HCT116 (cell line): ENCODE measurements at regions not wholly inside any gene's neighbourhood (a gene's known extent, or its start where the extent isn't known, plus 50 kb on each side); places are given as distances from the start of the nearest gene placed in this dataset.

Experiments
- ATAC-seq: fragments of 200-7000 bp; cut with Tn5 transposase; 2 replicates; pipeline ENCODE4 v1.9.1; 2020; ENCODE audit warnings: mild to moderate bottlenecking, moderate library complexity
- BruUV-seq: library from RNA; stranded (reverse); fragments of 400-500 nt; replicated peaks from 2 replicates; lab custom pipeline; 2021; lab: Mats Ljungman, UMichigan
- CTCF ChIA-PET: fragments of 300-600 bp; sonication (Branson Sonifier 250); formaldehyde crosslinking; loops from one replicate; lab custom pipeline; 2021; ENCODE audit warnings: antibody characterized with exemption; lab: Charles Lee
- POLR2A ChIA-PET: fragments of 300-600, 350-600 bp; sonication (Branson Sonifier 250); formaldehyde crosslinking; loops from one replicate; lab custom pipeline; 2021; ENCODE audit warnings: antibody characterized with exemption; lab: Charles Lee
- RAD21 ChIA-PET, 2 experiments: fragments of 300-600 bp; sonication (Branson Sonifier 250); formaldehyde crosslinking; loops; one replicate each; lab custom pipeline; 2023; ENCODE audit warnings: low total read pairs in 2 of 2; ENCODE audit not compliant: uncharacterized antibody in 2 of 2, unreplicated experiment in 2 of 2, low non-redundant PET in 1 of 2; lab: Charles Lee
- DNase-seq: peaks from one replicate; pipeline ENCODE4 v3.0.0-alpha.2; 2010; ENCODE audit warnings: low read depth, low spot score
- H2AFZ ChIP-seq: fragments of 200-600 bp; shearing (Covaris generic), sonication (generic); 2 replicates; pipeline ENCODE4 v1.6.1; 2017; ENCODE audit warnings: low read depth, mixed run types, mixed read lengths, antibody characterized with exemption, low read length; ENCODE audit not compliant: poor library complexity, severe bottlenecking
- H3K27ac ChIP-seq: 2 replicates; pipeline ENCODE4 v1.5.1; 2012; ENCODE audit warnings: low read depth, low read length
- H3K27me3 ChIP-seq: fragments of 200-600 bp; sonication (generic); 2 replicates; pipeline ENCODE4 v1.6.1; 2016; ENCODE audit warnings: mixed run types, low read length, mixed read lengths; ENCODE audit not compliant: insufficient read depth
- H3K36me3 ChIP-seq, 2 experiments: fragments of 200-500 bp in 1 of 2; fragments of 200-600 bp in 1 of 2; sonication (Bioruptor generic) in 1 of 2; sonication (generic) in 1 of 2; 2 replicates each; pipeline versions ENCODE4 v1.5.1 to v1.6.1; 2014 to 2016; ENCODE audit warnings: low read length in 2 of 2, inconsistent platforms in 1 of 2, mixed read lengths in 1 of 2, mixed run types in 1 of 2; ENCODE audit not compliant: insufficient read depth in 2 of 2, control insufficient read depth in 1 of 2
- H3K4me1 ChIP-seq, 2 experiments: fragments of 200-600 bp in 1 of 2; sonication (generic) in 1 of 2; 2 replicates each; pipeline versions ENCODE4 v1.5.1 to v1.6.1; 2012 to 2017; ENCODE audit warnings: low read length in 2 of 2, inconsistent platforms in 1 of 2, mild to moderate bottlenecking in 1 of 2, mixed read lengths in 1 of 2, mixed run types in 1 of 2, moderate library complexity in 1 of 2; ENCODE audit not compliant: insufficient read depth in 2 of 2, control insufficient read depth in 1 of 2
- H3K4me2 ChIP-seq: fragments of 200-600 bp; sonication (generic); 2 replicates; pipeline ENCODE4 v1.6.1; 2017; ENCODE audit warnings: mixed run types, low read length, mixed read lengths
- H3K4me3 ChIP-seq, 2 experiments: fragments of 200-600 bp in 1 of 2; sonication (generic) in 1 of 2; replicated peaks in 1 of 2; 2 replicates each; pipeline ENCODE4 v1.5.1; 2011 to 2016; ENCODE audit warnings: low read length in 2 of 2, control low read depth in 1 of 2, low read depth in 1 of 2, mild to moderate bottlenecking in 1 of 2, mixed read lengths in 1 of 2, mixed run types in 1 of 2
- H3K79me2 ChIP-seq: fragments of 200-600 bp; sonication (generic); 2 replicates; pipeline ENCODE4 v1.6.1; 2017; ENCODE audit warnings: mild to moderate bottlenecking, mixed run types, low read length, moderate library complexity, mixed read lengths; ENCODE audit not compliant: insufficient read depth
- H3K9ac ChIP-seq: fragments of 200-600 bp; sonication (generic); 2 replicates; pipeline ENCODE4 v1.6.1; 2016; ENCODE audit warnings: low read length, mixed read lengths
- H3K9me2 ChIP-seq: fragments of 200-600 bp; sonication (generic), shearing (Covaris generic); 2 replicates; pipeline ENCODE4 v1.6.1; 2017; ENCODE audit warnings: mixed run types, mild to moderate bottlenecking, moderate library complexity; ENCODE audit not compliant: insufficient read depth
- H3K9me3 ChIP-seq, 2 experiments: fragments of 200-500 bp in 1 of 2; fragments of 200-600 bp in 1 of 2; sonication (Bioruptor generic) in 1 of 2; sonication (generic) in 1 of 2; 2 replicates each; pipeline ENCODE4 v1.6.1; 2014 to 2017; ENCODE audit warnings: low read length in 2 of 2, mixed read lengths in 2 of 2, inconsistent platforms in 1 of 2, low read depth in 1 of 2, mild to moderate bottlenecking in 1 of 2, mixed run types in 1 of 2, moderate library complexity in 1 of 2; ENCODE audit not compliant: control insufficient read depth in 1 of 2, insufficient read depth in 1 of 2
- H4K20me1 ChIP-seq: fragments of 200-600 bp; sonication (generic), shearing (Covaris generic); 2 replicates; pipeline ENCODE4 v1.6.1; 2017; ENCODE audit warnings: mixed run types, mild to moderate bottlenecking, moderate library complexity; ENCODE audit not compliant: insufficient read depth
- CBX3 ChIP-seq: IDR thresholded peaks from 2 replicates; pipeline ENCODE4 v1.6.1; 2012; ENCODE audit warnings: low read depth
- EGR1 ChIP-seq: IDR thresholded peaks from 2 replicates; pipeline ENCODE4 v1.6.1; 2012; ENCODE audit warnings: low read depth
- ELF1 ChIP-seq: IDR thresholded peaks from 2 replicates; pipeline ENCODE4 v1.6.1; 2012; ENCODE audit warnings: low read depth, borderline replicate concordance
- EZH2phosphoT487 ChIP-seq: fragments of 200-600 bp; IDR thresholded peaks from 2 replicates; pipeline ENCODE4 v1.6.1; 2018; ENCODE audit warnings: antibody characterized with exemption, borderline replicate concordance
- FOSL1 ChIP-seq: IDR thresholded peaks from 2 replicates; pipeline ENCODE4 v1.6.1; 2012; ENCODE audit warnings: low read depth
- JUND ChIP-seq: IDR thresholded peaks from 2 replicates; pipeline ENCODE4 v1.6.1; 2012
- POLR2A ChIP-seq: IDR thresholded peaks from 2 replicates; pipeline ENCODE4 v1.7.0; 2011; ENCODE audit warnings: borderline replicate concordance; ENCODE audit not compliant: insufficient read depth, insufficient read length; ENCODE audit errors: extremely low read depth
- SP1 ChIP-seq: IDR thresholded peaks from 2 replicates; pipeline ENCODE4 v1.6.1; 2012; ENCODE audit warnings: low read depth
- TCF7L2 ChIP-seq: IDR thresholded peaks from 2 replicates; pipeline ENCODE4 v1.7.0; 2011; ENCODE audit warnings: borderline replicate concordance, inconsistent platforms; ENCODE audit not compliant: insufficient read depth, insufficient read length; ENCODE audit errors: extremely low read depth
- YY1 ChIP-seq: IDR thresholded peaks from 2 replicates; pipeline ENCODE4 v1.6.1; 2011; ENCODE audit warnings: low read length, low read depth, moderate library complexity, mild to moderate bottlenecking; ENCODE audit not compliant: insufficient replicate concordance; ENCODE audit errors: extremely low read depth
- ZNF274 ChIP-seq: fragments of 200-500 bp; sonication (Bioruptor generic); IDR thresholded peaks from 2 replicates; pipeline ENCODE4 v1.6.1; 2014; ENCODE audit warnings: mild to moderate bottlenecking, low read depth, low read length, inconsistent platforms
- intact Hi-C: fragments of 100-400 bp; cut with micrococcal nuclease; formaldehyde crosslinking; loops from 2 replicates; pipeline ENCODE4 v1.10.0; 2022
- TF ChIP-seq, protein P1 (sequence below): IDR thresholded peaks from 2 replicates; pipeline ENCODE4 v1.6.1; 2012
- TF ChIP-seq, protein P2 (sequence below), 3 experiments: fragments of 200-600 bp in 1 of 3; sonication (generic) in 1 of 3; IDR thresholded peaks in 2 of 3; conservative IDR thresholded peaks in 1 of 3; 2 replicates each; pipeline ENCODE4 v1.5.1; 2012 to 2017; ENCODE audit warnings: low read depth in 2 of 3, low read length in 2 of 3, antibody characterized with exemption in 1 of 3, borderline replicate concordance in 1 of 3, control low read depth in 1 of 3, mild to moderate bottlenecking in 1 of 3, mixed read lengths in 1 of 3, mixed run types in 1 of 3, moderate library complexity in 1 of 3; ENCODE audit not compliant: insufficient read depth in 1 of 3
- TF ChIP-seq, protein P3 (sequence below): IDR thresholded peaks from 2 replicates; pipeline ENCODE4 v1.6.1; 2012; ENCODE audit warnings: low read depth

DNA sequence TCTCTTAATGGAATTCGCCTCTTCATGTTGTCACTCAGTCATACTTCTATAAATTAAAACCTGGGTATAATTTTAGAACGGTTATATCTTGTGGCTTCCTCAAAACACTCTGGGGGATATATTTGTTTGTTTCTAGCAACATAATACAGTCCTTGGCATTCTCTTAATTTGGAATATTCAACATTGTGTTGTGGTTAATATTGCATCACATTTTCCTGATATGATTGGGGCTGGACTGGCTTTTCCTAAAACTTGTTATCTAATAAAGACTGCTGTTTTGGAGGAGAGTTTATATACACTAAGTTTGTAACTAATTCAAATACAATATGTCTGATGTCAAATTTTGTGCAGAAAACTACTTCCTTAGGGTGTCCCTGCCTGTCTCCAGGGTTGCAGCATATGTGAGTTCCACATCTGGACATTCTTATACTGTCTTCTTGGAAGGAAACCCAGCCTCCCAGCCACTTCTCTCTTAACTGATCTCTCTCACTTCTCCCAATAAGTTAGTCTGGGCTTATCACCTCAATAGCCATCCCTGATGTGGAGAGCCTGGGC lies 892.6 kb downstream of the MRPL39 start:
- Histone ChIP-seq H4K20me1 (no peaks in the 10 kb centered on the region), H3K9ac (no peak overlapping the region), H3K79me2 (no peaks in the 10 kb centered on the region), H3K4me1 (no peaks in the 10 kb centered on the region), H3K4me2 (no peak overlapping the region), H3K9me3 (peaks cover 27 to 29% of the 10 kb centered on the region in 2 experiments; a peak in 3 of 4 replicates), H3K36me3 (no peaks in the 10 kb centered on the region), H3K27me3 (no peaks in the 10 kb centered on the region), H3K4me3 (no peak overlapping the region), H3K9me2 (no peaks in the 10 kb centered on the region), H3K27ac (no peak overlapping the region), H2AFZ (no peak overlapping the region)
- BruUV-seq = no TSS peak
- POLR2A ChIA-PET = no interaction called here
- DNase-seq (no peak), ATAC-seq (no peak)
- CTCF ChIA-PET = no interaction called here
- no peak for TF ChIP-seq POLR2A
- TF ChIP-seq, protein P1, sequence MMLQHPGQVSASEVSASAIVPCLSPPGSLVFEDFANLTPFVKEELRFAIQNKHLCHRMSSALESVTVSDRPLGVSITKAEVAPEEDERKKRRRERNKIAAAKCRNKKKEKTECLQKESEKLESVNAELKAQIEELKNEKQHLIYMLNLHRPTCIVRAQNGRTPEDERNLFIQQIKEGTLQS = no peak
- TF ChIP-seq SP1 = no peak
- RAD21 ChIA-PET = no interaction called here
- intact Hi-C loops = no loop called here

DNA sequence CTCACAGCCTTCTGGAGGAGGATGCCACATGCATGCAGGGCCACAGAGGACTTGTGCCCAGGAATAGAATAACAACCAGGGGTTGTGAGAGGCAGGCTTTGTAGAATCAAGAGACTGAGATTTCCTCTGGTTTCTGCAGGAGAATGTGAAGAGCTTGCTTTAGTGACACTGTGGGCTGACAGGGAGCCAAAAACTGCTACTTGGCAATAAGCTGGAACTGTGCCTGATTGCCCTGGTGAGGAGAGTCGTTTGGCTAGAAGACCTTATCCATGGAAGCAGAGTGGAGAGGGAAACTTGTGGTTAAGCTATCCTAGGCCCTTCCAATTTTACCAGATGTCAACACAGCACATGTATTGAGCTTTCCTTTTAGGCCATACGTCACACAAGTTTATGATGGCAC lies 902.1 kb downstream of the MRPL39 start:
- ChIA-PET CTCF (no interaction called here), RAD21 (no interaction called here), POLR2A (no interaction called here)
- BruUV-seq = no TSS peak
- TF ChIP-seq YY1 = no peak
- TF ChIP-seq EGR1 = no peak
- no peak for TF ChIP-seq SP1
- TF ChIP-seq TCF7L2 = no peak
- no peak for TF ChIP-seq ZNF274
- no peak for TF ChIP-seq FOSL1
- no peak for TF ChIP-seq EZH2phosphoT487
- TF ChIP-seq, protein P2, sequence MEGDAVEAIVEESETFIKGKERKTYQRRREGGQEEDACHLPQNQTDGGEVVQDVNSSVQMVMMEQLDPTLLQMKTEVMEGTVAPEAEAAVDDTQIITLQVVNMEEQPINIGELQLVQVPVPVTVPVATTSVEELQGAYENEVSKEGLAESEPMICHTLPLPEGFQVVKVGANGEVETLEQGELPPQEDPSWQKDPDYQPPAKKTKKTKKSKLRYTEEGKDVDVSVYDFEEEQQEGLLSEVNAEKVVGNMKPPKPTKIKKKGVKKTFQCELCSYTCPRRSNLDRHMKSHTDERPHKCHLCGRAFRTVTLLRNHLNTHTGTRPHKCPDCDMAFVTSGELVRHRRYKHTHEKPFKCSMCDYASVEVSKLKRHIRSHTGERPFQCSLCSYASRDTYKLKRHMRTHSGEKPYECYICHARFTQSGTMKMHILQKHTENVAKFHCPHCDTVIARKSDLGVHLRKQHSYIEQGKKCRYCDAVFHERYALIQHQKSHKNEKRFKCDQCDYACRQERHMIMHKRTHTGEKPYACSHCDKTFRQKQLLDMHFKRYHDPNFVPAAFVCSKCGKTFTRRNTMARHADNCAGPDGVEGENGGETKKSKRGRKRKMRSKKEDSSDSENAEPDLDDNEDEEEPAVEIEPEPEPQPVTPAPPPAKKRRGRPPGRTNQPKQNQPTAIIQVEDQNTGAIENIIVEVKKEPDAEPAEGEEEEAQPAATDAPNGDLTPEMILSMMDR (IDR thresholded peaks at IDR 0.05 in 2 of 3, conservative IDR thresholded peaks at IDR 0.05 in 1 of 3; ENCODE audit: borderline replicate concordance in 1 of 3, insufficient read depth in 1 of 3, low read depth in 2 of 3, low read length in 2 of 3) = no peak
- no peak for TF ChIP-seq CBX3
- no peak for TF ChIP-seq JUND
- no peak for TF ChIP-seq POLR2A
- TF ChIP-seq, protein P3, sequence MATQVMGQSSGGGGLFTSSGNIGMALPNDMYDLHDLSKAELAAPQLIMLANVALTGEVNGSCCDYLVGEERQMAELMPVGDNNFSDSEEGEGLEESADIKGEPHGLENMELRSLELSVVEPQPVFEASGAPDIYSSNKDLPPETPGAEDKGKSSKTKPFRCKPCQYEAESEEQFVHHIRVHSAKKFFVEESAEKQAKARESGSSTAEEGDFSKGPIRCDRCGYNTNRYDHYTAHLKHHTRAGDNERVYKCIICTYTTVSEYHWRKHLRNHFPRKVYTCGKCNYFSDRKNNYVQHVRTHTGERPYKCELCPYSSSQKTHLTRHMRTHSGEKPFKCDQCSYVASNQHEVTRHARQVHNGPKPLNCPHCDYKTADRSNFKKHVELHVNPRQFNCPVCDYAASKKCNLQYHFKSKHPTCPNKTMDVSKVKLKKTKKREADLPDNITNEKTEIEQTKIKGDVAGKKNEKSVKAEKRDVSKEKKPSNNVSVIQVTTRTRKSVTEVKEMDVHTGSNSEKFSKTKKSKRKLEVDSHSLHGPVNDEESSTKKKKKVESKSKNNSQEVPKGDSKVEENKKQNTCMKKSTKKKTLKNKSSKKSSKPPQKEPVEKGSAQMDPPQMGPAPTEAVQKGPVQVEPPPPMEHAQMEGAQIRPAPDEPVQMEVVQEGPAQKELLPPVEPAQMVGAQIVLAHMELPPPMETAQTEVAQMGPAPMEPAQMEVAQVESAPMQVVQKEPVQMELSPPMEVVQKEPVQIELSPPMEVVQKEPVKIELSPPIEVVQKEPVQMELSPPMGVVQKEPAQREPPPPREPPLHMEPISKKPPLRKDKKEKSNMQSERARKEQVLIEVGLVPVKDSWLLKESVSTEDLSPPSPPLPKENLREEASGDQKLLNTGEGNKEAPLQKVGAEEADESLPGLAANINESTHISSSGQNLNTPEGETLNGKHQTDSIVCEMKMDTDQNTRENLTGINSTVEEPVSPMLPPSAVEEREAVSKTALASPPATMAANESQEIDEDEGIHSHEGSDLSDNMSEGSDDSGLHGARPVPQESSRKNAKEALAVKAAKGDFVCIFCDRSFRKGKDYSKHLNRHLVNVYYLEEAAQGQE = no peak
- no peak for TF ChIP-seq ELF1
- no peaks in the 10 kb centered on the region for H3K9me2 ChIP-seq
- no peak overlapping the region for H2AFZ ChIP-seq
- no peaks in the 10 kb centered on the region for H4K20me1 ChIP-seq
- no peaks in the 10 kb centered on the region for H3K27me3 ChIP-seq
- no peak overlapping the region for H3K4me2 ChIP-seq
- H3K27ac ChIP-seq = no peak overlapping the region
- peaks cover 4 to 7% of the 10 kb centered on the region in 2 experiments; a peak in 2 of 4 replicates for H3K9me3 ChIP-seq
- H3K9ac ChIP-seq = no peak overlapping the region
- H3K4me1 ChIP-seq = no peaks in the 10 kb centered on the region
- H3K4me3 ChIP-seq = no peak overlapping the region
- intact Hi-C loops = no loop called here
- no peak for DNase-seq
- no peak for ATAC-seq
- no peaks in the 10 kb centered on the region for H3K36me3 ChIP-seq
- H3K79me2 ChIP-seq = no peaks in the 10 kb centered on the region
